Naive thymus-derived CD4-positive, alpha-beta T cell (primary cell): ENCODE measurements at regions not wholly inside any gene's neighbourhood (a gene's known extent, or its start where the extent isn't known, plus 50 kb on each side); places are given as distances from the start of the nearest gene placed in this dataset.

Source experiments
- ATAC-seq: fragments of 150-1000 bp; cut with Tn5 transposase; 2 replicates; pipeline ENCODE4 v1.10.0; 2021; ENCODE audit warnings: mild to moderate bottlenecking, moderate library complexity
- CTCF ChIA-PET: fragments of 350-600 bp; sonication (Branson Sonifier 250); formaldehyde crosslinking; loops from one replicate; lab custom pipeline; 2021; ENCODE audit warnings: antibody characterized with exemption; lab: Charles Lee
- POLR2A ChIA-PET: fragments of 350-600 bp; sonication (Branson Sonifier 250); formaldehyde crosslinking; loops from one replicate; lab custom pipeline; 2021; ENCODE audit warnings: antibody characterized with exemption, inconsistent platforms; lab: Charles Lee
- DNase-seq, 9 donors: peaks; one replicate each; pipeline versions ENCODE4 v3.0.0 to v3.0.0-alpha.2; 2020 to 2022; ENCODE audit warnings: mixed read lengths in 1 of 9
- H3K27ac ChIP-seq: one replicate; pipeline ENCODE4 v1.7.0; 2013; ENCODE audit warnings: mild to moderate bottlenecking, low read depth, low read length, moderate library complexity
- H3K27me3 ChIP-seq, 2 donors: one replicate each; pipeline ENCODE4 v1.7.0; 2013; ENCODE audit warnings: low read length in 2 of 2, mild to moderate bottlenecking in 2 of 2, moderate library complexity in 2 of 2; ENCODE audit not compliant: control insufficient read depth in 2 of 2, insufficient read depth in 2 of 2
- H3K36me3 ChIP-seq, 3 experiments: 1 replicate in 2 of 3; 2 replicates in 1 of 3; pipeline ENCODE4 v1.7.0; 2013; ENCODE audit warnings: low read length in 3 of 3, mild to moderate bottlenecking in 3 of 3, moderate library complexity in 1 of 3; ENCODE audit not compliant: insufficient read depth in 3 of 3, control insufficient read depth in 2 of 3
- H3K4me1 ChIP-seq, 2 donors: one replicate each; pipeline ENCODE4 v1.7.0; 2013; ENCODE audit warnings: low read length in 2 of 2, mild to moderate bottlenecking in 2 of 2, moderate library complexity in 1 of 2; ENCODE audit not compliant: control insufficient read depth in 2 of 2, insufficient read depth in 2 of 2
- H3K4me3 ChIP-seq: 2 replicates; pipeline ENCODE4 v1.7.0; 2013; ENCODE audit warnings: mild to moderate bottlenecking, low read length
- H3K9me3 ChIP-seq, 3 experiments: 1 replicate in 2 of 3; 2 replicates in 1 of 3; pipeline ENCODE4 v1.7.0; 2013; ENCODE audit warnings: low read length in 3 of 3; ENCODE audit not compliant: control insufficient read depth in 2 of 3
- H3K27ac Mint-ChIP-seq, 9 donors: one replicate each; pipeline ENCODE4 v1.8.0; 2020 to 2022; ENCODE audit warnings: mixed read lengths in 9 of 9, mild to moderate bottlenecking in 8 of 9, moderate library complexity in 5 of 9, inconsistent platforms in 2 of 9
- H3K27me3 Mint-ChIP-seq, 5 donors: one replicate each; pipeline ENCODE4 v1.8.0; 2021 to 2022; ENCODE audit warnings: mixed read lengths in 5 of 5, mild to moderate bottlenecking in 1 of 5
- H3K36me3 Mint-ChIP-seq, 5 donors: one replicate each; pipeline ENCODE4 v1.8.0; 2020 to 2022; ENCODE audit warnings: mixed read lengths in 5 of 5, mild to moderate bottlenecking in 3 of 5, inconsistent platforms in 1 of 5
- H3K4me1 Mint-ChIP-seq, 7 donors: one replicate each; pipeline ENCODE4 v1.8.0; 2020 to 2022; ENCODE audit warnings: mixed read lengths in 7 of 7, mild to moderate bottlenecking in 3 of 7, inconsistent platforms in 1 of 7
- H3K4me3 Mint-ChIP-seq, 10 donors: one replicate each; pipeline ENCODE4 v1.8.0; 2020 to 2022; ENCODE audit warnings: mild to moderate bottlenecking in 10 of 10, mixed read lengths in 10 of 10, moderate library complexity in 6 of 10, inconsistent platforms in 2 of 10
- H3K9me3 Mint-ChIP-seq, 11 donors: one replicate each; pipeline ENCODE4 v1.8.0; 2020 to 2022; ENCODE audit warnings: mixed read lengths in 11 of 11, mild to moderate bottlenecking in 4 of 11, inconsistent platforms in 1 of 11, moderate library complexity in 1 of 11
- intact Hi-C, 2 donors: fragments of 100-400 bp; cut with micrococcal nuclease; formaldehyde crosslinking; loops; one replicate each; pipeline ENCODE4 v1.15.1; 2023

DNA sequence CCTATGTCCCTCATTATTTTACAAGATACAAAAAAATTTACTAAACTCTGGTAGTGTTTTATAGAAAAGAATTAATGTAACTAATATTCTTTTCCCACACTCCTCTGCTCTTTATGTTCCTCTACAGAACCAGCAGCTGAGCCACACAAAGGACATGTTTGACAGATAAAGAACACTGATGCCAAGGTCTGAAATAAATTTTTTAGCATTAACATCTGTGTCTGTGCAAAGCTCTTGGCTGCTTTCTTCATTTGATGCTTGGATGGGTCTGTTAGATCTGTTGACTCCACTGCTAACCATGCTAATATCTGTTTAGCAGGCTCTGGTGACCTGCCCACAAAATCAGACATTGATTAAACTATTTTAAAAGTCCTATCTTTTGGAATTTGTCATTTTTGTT is 2363.8 kb downstream of the PCDH9 start:
- peaks cover 0 to 20% (median 4%) of the 10 kb centered on the region in 11 donors for H3K9me3 Mint-ChIP-seq
- H3K4me1 Mint-ChIP-seq = no peaks in the 10 kb centered on the region
- Histone ChIP-seq H3K27ac (no peak overlapping the region), H3K36me3 (no peaks in the 10 kb centered on the region), H3K4me3 (no peak overlapping the region), H3K9me3 (peaks cover 0 to 3% (median 0%) of the 10 kb centered on the region in 3 experiments), H3K27me3 (no peaks in the 10 kb centered on the region), H3K4me1 (no peaks in the 10 kb centered on the region)
- ChIA-PET CTCF (no interaction called here), POLR2A (no interaction called here)
- no peak overlapping the region for H3K4me3 Mint-ChIP-seq
- no peaks in the 10 kb centered on the region for H3K27me3 Mint-ChIP-seq
- no peak overlapping the region for H3K27ac Mint-ChIP-seq
- no peak for DNase-seq
- H3K36me3 Mint-ChIP-seq = peaks cover 0 to 3% (median 0%) of the 10 kb centered on the region in 5 donors
- intact Hi-C loops = no loop called here
- no peak for ATAC-seq

DNA sequence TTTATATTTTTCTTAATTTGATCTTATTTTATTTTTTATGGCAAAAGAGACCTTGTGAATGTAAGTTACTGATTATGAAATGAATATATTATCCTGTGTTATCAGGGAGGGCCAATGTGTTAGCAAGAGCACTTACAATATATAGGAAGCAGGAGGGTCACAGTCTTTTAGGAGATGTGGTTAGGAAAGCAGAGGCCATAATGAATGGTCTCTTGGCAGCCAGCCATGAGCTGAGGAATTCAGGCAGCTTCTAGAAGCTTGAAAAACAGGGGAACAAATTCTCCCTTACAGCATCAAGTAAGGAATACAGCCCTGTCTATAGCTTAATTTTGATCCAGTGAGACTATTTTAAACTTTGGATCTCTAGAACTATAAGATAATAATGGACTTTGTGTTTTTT is 2374.6 kb downstream of the PCDH9 start:
- ChIA-PET POLR2A (no interaction called here), CTCF (no interaction called here)
- no peaks in the 10 kb centered on the region for H3K9me3 ChIP-seq
- no peak overlapping the region for H3K4me3 Mint-ChIP-seq
- no peaks in the 10 kb centered on the region for H3K27me3 Mint-ChIP-seq
- ATAC-seq = no peak
- peaks cover 3 to 47% (median 11%) of the 10 kb centered on the region in 11 donors for H3K9me3 Mint-ChIP-seq
- H3K4me1 Mint-ChIP-seq = no peaks in the 10 kb centered on the region
- H3K27me3 ChIP-seq = no peaks in the 10 kb centered on the region
- intact Hi-C loops = no loop called here
- H3K27ac Mint-ChIP-seq = no peak overlapping the region
- no peak for DNase-seq
- H3K4me1 ChIP-seq = no peaks in the 10 kb centered on the region
- no peaks in the 10 kb centered on the region for H3K36me3 ChIP-seq
- H3K4me3 ChIP-seq = no peak overlapping the region
- no peaks in the 10 kb centered on the region for H3K36me3 Mint-ChIP-seq
- no peak overlapping the region for H3K27ac ChIP-seq

DNA sequence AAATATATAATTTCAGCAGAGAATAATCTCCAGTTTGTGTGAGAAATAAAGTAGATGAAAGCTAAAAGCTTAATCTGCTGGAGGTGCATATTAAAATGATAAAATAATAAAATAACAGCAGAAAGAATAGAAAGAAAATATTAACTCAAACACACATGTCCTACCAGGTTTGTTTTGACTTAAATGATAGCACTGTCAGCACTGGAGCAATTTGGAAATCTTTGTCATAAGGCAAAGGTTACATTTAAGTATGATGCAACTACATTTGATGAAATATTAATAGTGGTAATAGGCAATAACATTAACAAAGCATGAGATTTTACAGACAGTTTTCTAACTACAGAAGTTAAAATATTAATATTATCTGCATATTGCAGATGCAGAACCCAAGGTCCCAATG is 2380.1 kb downstream of the PCDH9 start:
- H3K4me1 ChIP-seq = no peaks in the 10 kb centered on the region
- no peak overlapping the region for H3K27ac Mint-ChIP-seq
- ChIA-PET POLR2A (no interaction called here), CTCF (no interaction called here)
- no peaks in the 10 kb centered on the region for H3K4me1 Mint-ChIP-seq
- no peak overlapping the region for H3K4me3 Mint-ChIP-seq
- H3K9me3 ChIP-seq = no peaks in the 10 kb centered on the region
- no peaks in the 10 kb centered on the region for H3K36me3 ChIP-seq
- H3K9me3 Mint-ChIP-seq = peaks cover 2 to 26% (median 8%) of the 10 kb centered on the region in 11 donors
- no peaks in the 10 kb centered on the region for H3K27me3 ChIP-seq
- ATAC-seq (no peak), DNase-seq (no peak)
- no peaks in the 10 kb centered on the region for H3K36me3 Mint-ChIP-seq
- no peaks in the 10 kb centered on the region for H3K27me3 Mint-ChIP-seq
- no peak overlapping the region for H3K4me3 ChIP-seq
- intact Hi-C loops = no loop called here
- no peak overlapping the region for H3K27ac ChIP-seq

DNA sequence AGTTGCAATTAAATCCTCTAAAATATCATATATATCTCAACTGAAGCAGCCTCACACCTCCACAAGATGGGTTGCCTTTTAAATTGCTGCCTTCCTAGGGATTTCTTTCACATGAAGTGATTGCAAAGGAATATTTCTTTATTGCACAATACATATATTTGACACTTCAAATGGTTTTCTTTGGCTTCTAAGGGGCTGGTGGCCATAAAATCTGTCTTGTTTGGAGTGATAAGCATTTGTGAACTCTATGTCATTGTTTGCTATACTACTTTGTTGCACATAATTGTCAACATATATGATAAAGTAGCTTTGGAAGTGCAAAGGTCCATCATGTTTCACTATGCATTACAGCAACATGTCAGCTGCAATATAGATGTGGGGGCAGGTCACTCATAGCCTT is 2380.9 kb downstream of the PCDH9 start:
- H3K4me3 Mint-ChIP-seq = no peak overlapping the region
- Histone ChIP-seq H3K9me3 (no peaks in the 10 kb centered on the region), H3K4me3 (no peak overlapping the region), H3K27me3 (no peaks in the 10 kb centered on the region), H3K4me1 (no peaks in the 10 kb centered on the region), H3K27ac (no peak overlapping the region), H3K36me3 (no peaks in the 10 kb centered on the region)
- H3K4me1 Mint-ChIP-seq = no peaks in the 10 kb centered on the region
- ATAC-seq (no peak), DNase-seq (no peak)
- ChIA-PET POLR2A (no interaction called here), CTCF (no interaction called here)
- no peaks in the 10 kb centered on the region for H3K27me3 Mint-ChIP-seq
- H3K36me3 Mint-ChIP-seq = no peaks in the 10 kb centered on the region
- H3K9me3 Mint-ChIP-seq = peaks cover 2 to 25% (median 7%) of the 10 kb centered on the region in 11 donors
- no peak overlapping the region for H3K27ac Mint-ChIP-seq
- intact Hi-C loops = no loop called here

DNA sequence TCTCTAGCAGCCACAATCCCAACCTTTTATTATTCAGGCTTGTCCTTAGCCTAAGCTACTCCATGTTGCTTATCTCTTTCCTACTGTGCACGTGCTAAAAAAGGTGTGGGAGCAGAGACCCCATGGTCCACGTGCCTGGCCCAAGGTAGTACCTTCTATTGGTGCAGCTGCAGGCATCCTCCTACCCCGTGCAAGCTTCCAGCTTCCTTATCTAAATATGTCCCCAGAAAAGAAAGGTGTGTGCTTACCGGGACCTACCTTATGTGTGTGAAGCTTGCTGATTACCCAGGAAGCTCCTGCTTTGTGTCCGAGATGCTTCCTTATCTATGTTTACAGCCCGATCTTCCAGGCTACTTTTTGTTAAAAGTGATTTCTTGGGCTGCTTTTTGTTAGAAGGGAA is 2382.4 kb downstream of the PCDH9 start:
- Mint-ChIP-seq H3K27ac (peak overlapping the region in 1 of 9 donors; percentile 7), H3K36me3 (no peaks in the 10 kb centered on the region), H3K9me3 (peaks cover 2 to 20% (median 7%) of the 10 kb centered on the region in 11 donors), H3K4me1 (no peaks in the 10 kb centered on the region), H3K4me3 (no peak overlapping the region), H3K27me3 (no peaks in the 10 kb centered on the region)
- POLR2A ChIA-PET = no interaction called here
- H3K4me1 ChIP-seq = no peaks in the 10 kb centered on the region
- H3K36me3 ChIP-seq = no peaks in the 10 kb centered on the region
- DNase-seq (no peak), ATAC-seq (no peak)
- H3K27ac ChIP-seq = no peak overlapping the region
- no peaks in the 10 kb centered on the region for H3K27me3 ChIP-seq
- CTCF ChIA-PET = no interaction called here
- intact Hi-C loops = no loop called here
- H3K9me3 ChIP-seq = no peaks in the 10 kb centered on the region
- H3K4me3 ChIP-seq = no peak overlapping the region

DNA sequence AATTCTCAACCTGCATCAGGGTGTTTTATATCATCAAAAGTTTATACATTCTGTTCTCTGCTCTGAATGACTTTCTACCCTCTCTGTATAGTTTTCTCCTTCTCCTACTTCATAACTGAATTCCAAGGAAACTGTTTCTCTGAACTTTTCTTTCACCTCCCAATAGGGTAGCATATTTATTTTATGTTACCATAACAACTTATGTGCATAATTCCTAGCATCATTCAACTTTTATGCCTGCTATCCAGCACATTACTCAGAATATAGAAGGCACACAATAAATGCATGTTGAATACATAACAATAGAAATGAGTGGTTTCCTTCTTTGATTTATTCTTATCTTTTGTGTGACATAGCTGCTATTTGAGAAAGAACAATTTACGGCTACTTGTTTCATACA is 2385.0 kb downstream of the PCDH9 start:
- ATAC-seq (no peak), DNase-seq (no peak)
- H3K4me1 Mint-ChIP-seq = no peaks in the 10 kb centered on the region
- Histone ChIP-seq H3K4me3 (no peak overlapping the region), H3K4me1 (no peaks in the 10 kb centered on the region), H3K27me3 (no peaks in the 10 kb centered on the region), H3K27ac (no peak overlapping the region), H3K36me3 (no peaks in the 10 kb centered on the region), H3K9me3 (no peaks in the 10 kb centered on the region)
- ChIA-PET POLR2A (no interaction called here), CTCF (no interaction called here)
- H3K27me3 Mint-ChIP-seq = no peaks in the 10 kb centered on the region
- H3K4me3 Mint-ChIP-seq = no peak overlapping the region
- H3K9me3 Mint-ChIP-seq = peaks cover 0 to 20% (median 6%) of the 10 kb centered on the region in 11 donors
- intact Hi-C loops = no loop called here
- no peaks in the 10 kb centered on the region for H3K36me3 Mint-ChIP-seq
- H3K27ac Mint-ChIP-seq = no peak overlapping the region

DNA sequence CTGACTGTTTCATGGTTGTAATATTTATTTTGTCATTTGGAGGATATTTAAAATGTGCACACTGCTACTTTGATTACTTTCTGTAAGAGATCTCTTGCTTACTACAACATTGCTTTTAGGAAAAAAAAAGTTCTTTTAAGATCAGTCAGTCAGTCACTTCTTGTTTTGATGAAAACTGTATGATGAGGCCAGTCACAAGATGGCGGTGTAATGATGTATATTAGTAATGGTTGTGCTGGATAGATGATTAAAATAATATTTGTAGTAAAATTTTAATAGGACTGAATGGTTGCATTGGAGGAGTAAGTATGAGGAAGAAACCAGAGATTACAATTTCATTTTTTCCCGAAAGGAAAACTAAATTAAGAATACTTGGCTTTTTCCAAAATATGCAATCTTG is 2411.1 kb downstream of the PCDH9 start:
- no peaks in the 10 kb centered on the region for H3K36me3 Mint-ChIP-seq
- intact Hi-C loops = no loop called here
- CTCF ChIA-PET = no interaction called here
- no peaks in the 10 kb centered on the region for H3K27me3 Mint-ChIP-seq
- no peaks in the 10 kb centered on the region for H3K4me1 Mint-ChIP-seq
- no peaks in the 10 kb centered on the region for H3K9me3 ChIP-seq
- no peak overlapping the region for H3K4me3 ChIP-seq
- ATAC-seq = no peak
- no peaks in the 10 kb centered on the region for H3K36me3 ChIP-seq
- H3K9me3 Mint-ChIP-seq = peaks cover under 1 to 23% (median 5%) of the 10 kb centered on the region in 11 donors
- POLR2A ChIA-PET = no interaction called here
- H3K27me3 ChIP-seq = no peaks in the 10 kb centered on the region
- no peak overlapping the region for H3K4me3 Mint-ChIP-seq
- H3K27ac Mint-ChIP-seq = no peak overlapping the region
- no peak overlapping the region for H3K27ac ChIP-seq
- DNase-seq = no peak
- no peaks in the 10 kb centered on the region for H3K4me1 ChIP-seq
